AG09309 (cell line): ENCODE measurements at regions not wholly inside any gene's neighbourhood (a gene's known extent, or its start where the extent isn't known, plus 50 kb on each side); places are given as distances from the start of the nearest gene placed in this dataset.

ENCODE experiments used
- DNase-seq: peaks from one replicate; pipeline ENCODE4 v3.0.0-alpha.2; 2010; ENCODE audit warnings: low read depth
- H3K4me3 ChIP-seq: 2 replicates; pipeline ENCODE4 v1.5.1; 2011; ENCODE audit warnings: mild to moderate bottlenecking, low read depth, low read length, moderate library complexity; ENCODE audit not compliant: control insufficient read depth
- TF ChIP-seq, protein P1 (sequence below): IDR thresholded peaks from 2 replicates; pipeline ENCODE4 v1.5.1; 2011; ENCODE audit warnings: mild to moderate bottlenecking, low read depth, low read length, inconsistent platforms; ENCODE audit not compliant: insufficient read depth, control insufficient read depth; ENCODE audit errors: missing control alignments

DNA sequence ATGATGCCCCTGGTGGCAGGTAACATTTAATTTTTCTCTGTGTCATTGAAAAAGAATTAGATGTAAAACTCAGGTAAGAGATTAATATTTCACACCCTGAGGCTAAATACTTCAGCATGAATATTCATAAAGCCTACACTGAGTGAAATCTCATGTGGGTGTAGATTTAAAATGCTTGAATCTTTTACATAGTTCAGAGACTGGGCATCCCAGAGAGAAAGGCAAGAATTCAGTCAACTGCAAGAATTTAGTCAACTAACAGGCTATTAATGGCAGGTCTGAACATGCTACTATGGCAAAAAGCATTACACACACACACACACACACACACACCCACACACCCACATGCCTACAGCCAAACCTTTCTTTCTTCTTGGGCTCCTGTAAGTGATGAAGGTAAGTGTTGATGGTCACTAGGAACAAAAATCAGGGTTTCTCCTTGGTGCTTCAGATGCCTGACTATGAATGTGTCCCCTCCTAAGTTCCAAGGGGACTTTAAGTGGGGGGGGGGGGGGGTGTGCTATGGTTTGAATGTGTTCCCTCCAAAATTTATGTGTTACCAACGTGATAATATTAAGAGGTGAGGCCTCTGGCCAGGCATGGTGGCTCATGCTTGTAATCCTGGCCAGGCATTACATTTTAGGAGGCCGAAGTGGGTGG lies 63.7 kb upstream of the PSMD7 start:
- TF ChIP-seq, protein P1, sequence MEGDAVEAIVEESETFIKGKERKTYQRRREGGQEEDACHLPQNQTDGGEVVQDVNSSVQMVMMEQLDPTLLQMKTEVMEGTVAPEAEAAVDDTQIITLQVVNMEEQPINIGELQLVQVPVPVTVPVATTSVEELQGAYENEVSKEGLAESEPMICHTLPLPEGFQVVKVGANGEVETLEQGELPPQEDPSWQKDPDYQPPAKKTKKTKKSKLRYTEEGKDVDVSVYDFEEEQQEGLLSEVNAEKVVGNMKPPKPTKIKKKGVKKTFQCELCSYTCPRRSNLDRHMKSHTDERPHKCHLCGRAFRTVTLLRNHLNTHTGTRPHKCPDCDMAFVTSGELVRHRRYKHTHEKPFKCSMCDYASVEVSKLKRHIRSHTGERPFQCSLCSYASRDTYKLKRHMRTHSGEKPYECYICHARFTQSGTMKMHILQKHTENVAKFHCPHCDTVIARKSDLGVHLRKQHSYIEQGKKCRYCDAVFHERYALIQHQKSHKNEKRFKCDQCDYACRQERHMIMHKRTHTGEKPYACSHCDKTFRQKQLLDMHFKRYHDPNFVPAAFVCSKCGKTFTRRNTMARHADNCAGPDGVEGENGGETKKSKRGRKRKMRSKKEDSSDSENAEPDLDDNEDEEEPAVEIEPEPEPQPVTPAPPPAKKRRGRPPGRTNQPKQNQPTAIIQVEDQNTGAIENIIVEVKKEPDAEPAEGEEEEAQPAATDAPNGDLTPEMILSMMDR, result no peak

DNA sequence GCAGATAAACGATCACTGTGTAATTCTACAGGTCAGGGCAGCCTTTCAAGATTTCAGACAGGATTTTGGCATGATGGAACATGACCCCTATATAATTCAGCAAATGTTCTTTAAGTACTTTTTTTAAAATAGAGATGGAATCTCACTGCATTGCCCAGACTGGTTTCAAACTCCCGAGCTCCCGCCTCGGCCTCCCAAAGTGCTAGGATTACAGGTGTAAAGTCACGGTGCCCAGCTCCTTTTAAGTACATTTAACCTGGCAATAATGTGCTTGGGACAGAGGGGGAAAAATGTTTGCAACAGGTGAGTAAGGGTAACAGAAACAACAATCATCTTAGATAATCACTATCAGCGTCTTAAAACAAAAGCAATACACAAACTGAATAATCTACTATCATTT lies 66.5 kb upstream of the PSMD7 start:
- TF ChIP-seq, protein P1, result no peak
- no peak for DNase-seq
- no peak overlapping the region for H3K4me3 ChIP-seq

More for the DNA sequence above, 63.7 kb upstream of the PSMD7 start:
- no peak overlapping the region for H3K4me3 ChIP-seq
- no peak for DNase-seq

DNA sequence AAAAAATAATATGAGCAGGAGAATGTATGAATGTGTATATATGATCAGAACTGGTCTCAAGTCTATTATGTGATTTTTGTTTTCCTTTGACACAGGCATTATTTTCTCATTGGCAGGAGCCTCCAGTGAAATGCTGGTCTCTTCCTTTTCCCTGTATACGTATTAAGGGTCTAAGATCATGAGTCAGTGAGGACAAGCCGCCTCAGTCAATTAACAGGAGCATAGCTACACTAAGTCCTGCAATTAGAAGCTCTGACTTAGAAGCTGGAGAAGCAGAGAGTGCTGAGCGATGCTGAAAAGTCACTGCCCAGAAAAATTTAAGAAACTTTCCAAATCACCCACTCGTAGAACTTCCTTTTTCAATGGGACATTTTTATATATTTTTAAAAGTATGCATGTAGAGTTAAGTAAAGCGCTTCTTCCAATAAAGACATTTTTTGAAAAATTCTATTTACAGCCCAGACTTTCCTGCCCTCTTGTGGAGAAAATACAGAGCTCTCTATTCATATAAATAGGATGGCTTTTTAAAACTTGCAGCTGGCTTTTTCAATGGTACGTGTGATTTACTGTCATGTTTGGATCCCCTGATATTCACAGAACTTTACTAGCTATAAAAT lies 70.2 kb upstream of the PSMD7 start:
- DNase-seq, result no peak
- no peak overlapping the region for H3K4me3 ChIP-seq
- TF ChIP-seq, protein P1, result peak; percentile 42

- no peak for DNase-seq
- TF ChIP-seq, protein P1, result no peak
These were observed 71.6 kb upstream of the PSMD7 start for GRCh38 chr16:74224828-74225612.

DNA sequence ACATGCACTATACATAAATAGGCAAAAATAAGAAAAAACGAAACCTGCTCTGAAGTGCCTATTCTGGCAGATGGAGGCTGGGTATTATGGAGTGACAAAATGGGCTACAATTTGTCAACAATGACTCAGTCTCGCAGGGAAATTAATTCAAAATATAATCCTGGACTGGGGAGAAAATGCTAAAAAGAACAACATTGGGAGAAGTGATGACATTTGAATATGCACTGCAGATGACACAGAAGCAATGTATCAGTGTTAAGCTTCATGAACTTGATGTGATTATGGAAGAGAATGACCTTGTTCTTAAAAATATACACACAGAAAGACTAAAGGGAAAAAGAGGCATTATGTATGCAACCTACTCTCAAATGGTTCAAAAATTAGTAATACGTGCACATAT lies 74.8 kb upstream of the PSMD7 start:
- DNase-seq, result no peak
- H3K4me3 ChIP-seq, result no peak overlapping the region
- TF ChIP-seq, protein P1, result no peak

More at GRCh38 chr16:74224828-74225612, 71.6 kb upstream of the PSMD7 start:
- no peak overlapping the region for H3K4me3 ChIP-seq

- DNase-seq, result no peak
- TF ChIP-seq, protein P1, result no peak
- H3K4me3 ChIP-seq, result no peak overlapping the region
These were observed 76.9 kb upstream of the PSMD7 start for GRCh38 chr16:74219706-74220105.
